22Rv1 (cell line): ENCODE measurements at regions not wholly inside any gene's neighbourhood (a gene's known extent, or its start where the extent isn't known, plus 50 kb on each side); places are given as distances from the start of the nearest gene placed in this dataset.

Source experiments
- CTCF ChIP-seq: fragments of 450-650 bp; IDR thresholded peaks from 2 replicates; pipeline ENCODE4 v1.5.1; 2017; ENCODE audit warnings: mild to moderate bottlenecking
- ZFX ChIP-seq: fragments of 450-650 bp; IDR thresholded peaks from 2 replicates; pipeline ENCODE4 v1.6.1; 2017; ENCODE audit warnings: antibody characterized with exemption, borderline replicate concordance

- TF ChIP-seq CTCF: no peak
- no peak for TF ChIP-seq ZFX
Measured at GRCh38 chr5:86332851-86333250, 284.9 kb upstream of the COX7C start.
